Fibroblast of lung (primary cell): ENCODE measurements at regions not wholly inside any gene's neighbourhood (a gene's known extent, or its start where the extent isn't known, plus 50 kb on each side); places are given as distances from the start of the nearest gene placed in this dataset.

ENCODE experiments used
- DNase-seq, 2 donors: peaks; one replicate each; pipeline versions ENCODE4 v3.0.0 to v3.0.0-alpha.2; 2010; ENCODE audit warnings: low read depth in 2 of 2
- H2AFZ ChIP-seq: 2 replicates; pipeline ENCODE4 v1.5.1; 2012; ENCODE audit warnings: low read length, control low read depth, inconsistent platforms
- H3K27ac ChIP-seq: 2 replicates; pipeline ENCODE4 v1.5.1; 2011; ENCODE audit warnings: low read length, control low read depth; ENCODE audit not compliant: insufficient read depth
- H3K27me3 ChIP-seq: 2 replicates; pipeline ENCODE4 v1.5.1; 2011; ENCODE audit warnings: mild to moderate bottlenecking, low read length; ENCODE audit not compliant: control insufficient read depth, insufficient read depth
- H3K36me3 ChIP-seq: 2 replicates; pipeline ENCODE4 v1.5.1; 2011; ENCODE audit warnings: low read length; ENCODE audit not compliant: control insufficient read depth, insufficient read depth
- H3K4me1 ChIP-seq: 2 replicates; pipeline ENCODE4 v1.5.1; 2011; ENCODE audit warnings: low read length; ENCODE audit not compliant: control insufficient read depth, insufficient read depth; ENCODE audit errors: extremely low read depth
- H3K4me2 ChIP-seq: 2 replicates; pipeline ENCODE4 v1.5.1; 2011; ENCODE audit warnings: low read length, control low read depth; ENCODE audit not compliant: insufficient read depth; ENCODE audit errors: extremely low read depth
- H3K4me3 ChIP-seq, 4 experiments: fragments of 200-600 bp in 1 of 4; sonication (generic) in 1 of 4; replicated peaks in 1 of 4; 2 replicates each; pipeline ENCODE4 v1.5.1; 2011 to 2016; ENCODE audit warnings: low read length in 4 of 4, low read depth in 3 of 4, mild to moderate bottlenecking in 3 of 4, control low read depth in 2 of 4, inconsistent platforms in 1 of 4, mixed read lengths in 1 of 4; ENCODE audit not compliant: insufficient read depth in 1 of 4; ENCODE audit errors: control extremely low read depth in 1 of 4
- H3K79me2 ChIP-seq: 2 replicates; pipeline ENCODE4 v1.5.1; 2012; ENCODE audit warnings: mild to moderate bottlenecking, low read length, inconsistent platforms; ENCODE audit not compliant: control insufficient read depth, insufficient read depth
- H3K9ac ChIP-seq: 2 replicates; pipeline ENCODE4 v1.5.1; 2011; ENCODE audit warnings: mild to moderate bottlenecking, low read length, control low read depth; ENCODE audit not compliant: insufficient read depth
- H3K9me3 ChIP-seq: 2 replicates; pipeline ENCODE4 v1.5.1; 2012; ENCODE audit warnings: low read depth, low read length; ENCODE audit not compliant: control insufficient read depth, insufficient read depth
- H4K20me1 ChIP-seq: 2 replicates; pipeline ENCODE4 v1.5.1; 2011; ENCODE audit warnings: low read length; ENCODE audit not compliant: control insufficient read depth, insufficient read depth; ENCODE audit errors: extremely low read depth
- EZH2 ChIP-seq: IDR thresholded peaks from 2 replicates; pipeline ENCODE4 v1.5.1; 2012; ENCODE audit warnings: low read length, control low read depth, mild to moderate bottlenecking; ENCODE audit errors: missing control alignments
- TF ChIP-seq, protein P1 (sequence below), 2 donors: IDR thresholded peaks in 1 of 2; conservative IDR thresholded peaks in 1 of 2; 1 replicate in 1 of 2; 2 replicates in 1 of 2; pipeline ENCODE4 v1.5.1; 2011 to 2012; ENCODE audit warnings: low read length in 2 of 2, control low read depth in 1 of 2, inconsistent platforms in 1 of 2, low read depth in 1 of 2, mild to moderate bottlenecking in 1 of 2

DNA sequence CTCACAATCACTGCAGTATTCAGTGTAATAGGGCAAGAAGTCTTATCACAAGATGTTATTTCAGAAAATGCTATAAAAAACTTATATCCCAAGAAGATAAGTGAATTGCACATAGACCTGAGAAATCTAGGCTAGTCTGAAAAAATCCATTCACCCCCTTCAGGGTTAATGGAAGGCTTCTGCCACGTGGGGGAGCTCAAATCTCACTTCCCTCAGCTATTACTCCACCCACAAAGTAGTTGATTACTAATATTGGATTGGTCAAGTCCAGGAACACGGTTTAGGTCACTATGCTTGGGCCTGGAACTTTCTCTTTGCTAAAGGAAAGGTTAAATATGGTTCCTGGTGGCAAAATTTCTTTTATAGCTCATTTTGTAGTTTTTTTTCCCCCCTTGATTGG, 51.2 kb upstream of the ADAM23 start:
- Histone ChIP-seq H3K4me1 (no peaks in the 10 kb centered on the region), H3K79me2 (no peaks in the 10 kb centered on the region), H3K4me3 (no peak overlapping the region), H4K20me1 (no peaks in the 10 kb centered on the region), H2AFZ (no peak overlapping the region), H3K36me3 (no peaks in the 10 kb centered on the region), H3K27me3 (no peaks in the 10 kb centered on the region), H3K9me3 (no peaks in the 10 kb centered on the region), H3K9ac (no peak overlapping the region), H3K4me2 (no peak overlapping the region), H3K27ac (no peak overlapping the region)
- DNase-seq = peak; percentile 41 to 56
- TF ChIP-seq, protein P1, sequence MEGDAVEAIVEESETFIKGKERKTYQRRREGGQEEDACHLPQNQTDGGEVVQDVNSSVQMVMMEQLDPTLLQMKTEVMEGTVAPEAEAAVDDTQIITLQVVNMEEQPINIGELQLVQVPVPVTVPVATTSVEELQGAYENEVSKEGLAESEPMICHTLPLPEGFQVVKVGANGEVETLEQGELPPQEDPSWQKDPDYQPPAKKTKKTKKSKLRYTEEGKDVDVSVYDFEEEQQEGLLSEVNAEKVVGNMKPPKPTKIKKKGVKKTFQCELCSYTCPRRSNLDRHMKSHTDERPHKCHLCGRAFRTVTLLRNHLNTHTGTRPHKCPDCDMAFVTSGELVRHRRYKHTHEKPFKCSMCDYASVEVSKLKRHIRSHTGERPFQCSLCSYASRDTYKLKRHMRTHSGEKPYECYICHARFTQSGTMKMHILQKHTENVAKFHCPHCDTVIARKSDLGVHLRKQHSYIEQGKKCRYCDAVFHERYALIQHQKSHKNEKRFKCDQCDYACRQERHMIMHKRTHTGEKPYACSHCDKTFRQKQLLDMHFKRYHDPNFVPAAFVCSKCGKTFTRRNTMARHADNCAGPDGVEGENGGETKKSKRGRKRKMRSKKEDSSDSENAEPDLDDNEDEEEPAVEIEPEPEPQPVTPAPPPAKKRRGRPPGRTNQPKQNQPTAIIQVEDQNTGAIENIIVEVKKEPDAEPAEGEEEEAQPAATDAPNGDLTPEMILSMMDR (conservative IDR thresholded peaks at IDR 0.05 in 1 of 2, IDR thresholded peaks at IDR 0.05 in 1 of 2; ENCODE audit: low read depth in 1 of 2, low read length in 2 of 2) = peak; percentile 44 to 60
- no peak for TF ChIP-seq EZH2
